HepG2 (cell line): ENCODE measurements at regions not wholly inside any gene's neighbourhood (a gene's known extent, or its start where the extent isn't known, plus 50 kb on each side); places are given as distances from the start of the nearest gene placed in this dataset.

Source experiments
- CBX1 ChIP-seq: IDR thresholded peaks from one replicate; pipeline ENCODE4 v1.6.1; 2016; ENCODE audit warnings: antibody characterized with exemption, low read depth
- CCAR2 ChIP-seq: fragments of 200-400 bp; formaldehyde crosslinking; optimal IDR thresholded peaks from 2 replicates; pipeline ENCODE3; 2018; ENCODE audit warnings: low read depth, mild to moderate bottlenecking, low read length, moderate library complexity
- ISL2 ChIP-seq: sonication (generic); formaldehyde crosslinking; IDR thresholded peaks from 2 replicates; pipeline ENCODE4 v1.5.0; 2020; ENCODE audit warnings: missing genetic modification reagents
- KLF16 ChIP-seq, 2 experiments: sonication (generic) in 1 of 2; formaldehyde crosslinking in 1 of 2; IDR thresholded peaks; 2 replicates each; pipeline versions ENCODE4 v1.6.1 to v1.8.0; 2016 to 2023; ENCODE audit warnings: missing genetic modification reagents in 2 of 2, missing compliant biosample characterization in 1 of 2
- PHF21A ChIP-seq: sonication (generic); formaldehyde crosslinking; IDR thresholded peaks from 2 replicates; pipeline ENCODE4 v1.5.0; 2020; ENCODE audit warnings: mild to moderate bottlenecking, missing genetic modification reagents
- RARA ChIP-seq: IDR thresholded peaks from 2 replicates; pipeline ENCODE4 v1.6.1; 2016; ENCODE audit warnings: missing genetic modification reagents, missing compliant biosample characterization
- ZNF124 ChIP-seq: sonication (generic); formaldehyde crosslinking; IDR thresholded peaks from 2 replicates; pipeline ENCODE4 v1.4.0; 2020; ENCODE audit warnings: missing genetic modification reagents
- ZNF672 ChIP-seq: sonication (generic); formaldehyde crosslinking; IDR thresholded peaks from 2 replicates; pipeline ENCODE4 v1.8.1; 2022; ENCODE audit warnings: missing genetic modification reagents
- ZSCAN9 ChIP-seq: IDR thresholded peaks from 2 replicates; pipeline ENCODE4 v1.6.1; 2016; ENCODE audit warnings: borderline replicate concordance
- TF ChIP-seq, protein P1 (sequence below): sonication (generic); formaldehyde crosslinking; IDR thresholded peaks from 2 replicates; pipeline ENCODE4 v1.5.1; 2020; ENCODE audit warnings: missing genetic modification reagents, mild to moderate bottlenecking, borderline replicate concordance
- TF ChIP-seq, protein P2 (sequence below): sonication (generic); formaldehyde crosslinking; IDR thresholded peaks from 2 replicates; pipeline ENCODE4 v1.4.0; 2020; ENCODE audit warnings: missing genetic modification reagents
- TF ChIP-seq, protein P3 (sequence below): sonication (generic); formaldehyde crosslinking; IDR thresholded peaks from 2 replicates; pipeline ENCODE4 v1.4.0; 2020; ENCODE audit warnings: missing genetic modification reagents, borderline replicate concordance
- TF ChIP-seq, protein P4 (sequence below): sonication (generic); formaldehyde crosslinking; IDR thresholded peaks from 2 replicates; pipeline ENCODE4 v1.4.0; 2020; ENCODE audit warnings: mild to moderate bottlenecking, missing genetic modification reagents
- TF ChIP-seq, protein P5 (sequence below): sonication (generic); formaldehyde crosslinking; IDR thresholded peaks from 2 replicates; pipeline ENCODE4 v1.8.0; 2022; ENCODE audit warnings: missing genetic modification reagents, mild to moderate bottlenecking, moderate library complexity, borderline replicate concordance

DNA sequence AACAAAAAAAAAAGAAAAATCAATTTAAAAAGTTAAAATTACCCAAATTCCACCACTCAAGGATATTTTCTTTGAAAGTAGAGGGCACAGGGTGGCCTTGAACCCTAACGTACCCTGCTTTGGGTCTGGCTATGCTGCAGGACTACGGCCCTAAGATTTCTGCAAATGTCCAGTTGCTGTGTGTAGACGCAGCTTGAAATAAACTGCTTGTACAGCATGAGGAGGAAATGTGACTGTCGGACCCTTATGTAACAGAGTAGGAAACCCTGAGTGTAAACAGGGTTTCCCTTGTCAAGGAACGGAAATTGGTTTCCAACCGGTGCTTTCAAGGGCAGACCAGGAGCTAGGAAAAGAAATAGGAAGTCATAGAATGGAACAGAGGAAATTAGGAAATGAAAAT, 60.7 kb upstream of the SHLD1 start (continued):
- TF ChIP-seq, protein P1, sequence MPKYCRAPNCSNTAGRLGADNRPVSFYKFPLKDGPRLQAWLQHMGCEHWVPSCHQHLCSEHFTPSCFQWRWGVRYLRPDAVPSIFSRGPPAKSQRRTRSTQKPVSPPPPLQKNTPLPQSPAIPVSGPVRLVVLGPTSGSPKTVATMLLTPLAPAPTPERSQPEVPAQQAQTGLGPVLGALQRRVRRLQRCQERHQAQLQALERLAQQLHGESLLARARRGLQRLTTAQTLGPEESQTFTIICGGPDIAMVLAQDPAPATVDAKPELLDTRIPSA (CRISPR knock-in tag): no peak
- no peak for TF ChIP-seq KLF16 (CRISPR knock-in tag; IDR thresholded peaks at IDR 0.05)
- TF ChIP-seq, protein P2, sequence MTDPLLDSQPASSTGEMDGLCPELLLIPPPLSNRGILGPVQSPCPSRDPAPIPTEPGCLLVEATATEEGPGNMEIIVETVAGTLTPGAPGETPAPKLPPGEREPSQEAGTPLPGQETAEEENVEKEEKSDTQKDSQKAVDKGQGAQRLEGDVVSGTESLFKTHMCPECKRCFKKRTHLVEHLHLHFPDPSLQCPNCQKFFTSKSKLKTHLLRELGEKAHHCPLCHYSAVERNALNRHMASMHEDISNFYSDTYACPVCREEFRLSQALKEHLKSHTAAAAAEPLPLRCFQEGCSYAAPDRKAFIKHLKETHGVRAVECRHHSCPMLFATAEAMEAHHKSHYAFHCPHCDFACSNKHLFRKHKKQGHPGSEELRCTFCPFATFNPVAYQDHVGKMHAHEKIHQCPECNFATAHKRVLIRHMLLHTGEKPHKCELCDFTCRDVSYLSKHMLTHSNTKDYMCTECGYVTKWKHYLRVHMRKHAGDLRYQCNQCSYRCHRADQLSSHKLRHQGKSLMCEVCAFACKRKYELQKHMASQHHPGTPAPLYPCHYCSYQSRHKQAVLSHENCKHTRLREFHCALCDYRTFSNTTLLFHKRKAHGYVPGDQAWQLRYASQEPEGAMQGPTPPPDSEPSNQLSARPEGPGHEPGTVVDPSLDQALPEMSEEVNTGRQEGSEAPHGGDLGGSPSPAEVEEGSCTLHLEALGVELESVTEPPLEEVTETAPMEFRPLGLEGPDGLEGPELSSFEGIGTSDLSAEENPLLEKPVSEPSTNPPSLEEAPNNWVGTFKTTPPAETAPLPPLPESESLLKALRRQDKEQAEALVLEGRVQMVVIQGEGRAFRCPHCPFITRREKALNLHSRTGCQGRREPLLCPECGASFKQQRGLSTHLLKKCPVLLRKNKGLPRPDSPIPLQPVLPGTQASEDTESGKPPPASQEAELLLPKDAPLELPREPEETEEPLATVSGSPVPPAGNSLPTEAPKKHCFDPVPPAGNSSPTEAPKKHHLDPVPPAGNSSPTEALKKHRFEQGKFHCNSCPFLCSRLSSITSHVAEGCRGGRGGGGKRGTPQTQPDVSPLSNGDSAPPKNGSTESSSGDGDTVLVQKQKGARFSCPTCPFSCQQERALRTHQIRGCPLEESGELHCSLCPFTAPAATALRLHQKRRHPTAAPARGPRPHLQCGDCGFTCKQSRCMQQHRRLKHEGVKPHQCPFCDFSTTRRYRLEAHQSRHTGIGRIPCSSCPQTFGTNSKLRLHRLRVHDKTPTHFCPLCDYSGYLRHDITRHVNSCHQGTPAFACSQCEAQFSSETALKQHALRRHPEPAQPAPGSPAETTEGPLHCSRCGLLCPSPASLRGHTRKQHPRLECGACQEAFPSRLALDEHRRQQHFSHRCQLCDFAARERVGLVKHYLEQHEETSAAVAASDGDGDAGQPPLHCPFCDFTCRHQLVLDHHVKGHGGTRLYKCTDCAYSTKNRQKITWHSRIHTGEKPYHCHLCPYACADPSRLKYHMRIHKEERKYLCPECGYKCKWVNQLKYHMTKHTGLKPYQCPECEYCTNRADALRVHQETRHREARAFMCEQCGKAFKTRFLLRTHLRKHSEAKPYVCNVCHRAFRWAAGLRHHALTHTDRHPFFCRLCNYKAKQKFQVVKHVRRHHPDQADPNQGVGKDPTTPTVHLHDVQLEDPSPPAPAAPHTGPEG (CRISPR knock-in tag): no peak
- no peak for TF ChIP-seq ZSCAN9 (CRISPR knock-in tag)
- TF ChIP-seq CBX1: no peak
- peak; percentile 70 for TF ChIP-seq PHF21A (CRISPR knock-in tag)
- TF ChIP-seq ISL2 (CRISPR knock-in tag): no peak
- TF ChIP-seq, protein P3, sequence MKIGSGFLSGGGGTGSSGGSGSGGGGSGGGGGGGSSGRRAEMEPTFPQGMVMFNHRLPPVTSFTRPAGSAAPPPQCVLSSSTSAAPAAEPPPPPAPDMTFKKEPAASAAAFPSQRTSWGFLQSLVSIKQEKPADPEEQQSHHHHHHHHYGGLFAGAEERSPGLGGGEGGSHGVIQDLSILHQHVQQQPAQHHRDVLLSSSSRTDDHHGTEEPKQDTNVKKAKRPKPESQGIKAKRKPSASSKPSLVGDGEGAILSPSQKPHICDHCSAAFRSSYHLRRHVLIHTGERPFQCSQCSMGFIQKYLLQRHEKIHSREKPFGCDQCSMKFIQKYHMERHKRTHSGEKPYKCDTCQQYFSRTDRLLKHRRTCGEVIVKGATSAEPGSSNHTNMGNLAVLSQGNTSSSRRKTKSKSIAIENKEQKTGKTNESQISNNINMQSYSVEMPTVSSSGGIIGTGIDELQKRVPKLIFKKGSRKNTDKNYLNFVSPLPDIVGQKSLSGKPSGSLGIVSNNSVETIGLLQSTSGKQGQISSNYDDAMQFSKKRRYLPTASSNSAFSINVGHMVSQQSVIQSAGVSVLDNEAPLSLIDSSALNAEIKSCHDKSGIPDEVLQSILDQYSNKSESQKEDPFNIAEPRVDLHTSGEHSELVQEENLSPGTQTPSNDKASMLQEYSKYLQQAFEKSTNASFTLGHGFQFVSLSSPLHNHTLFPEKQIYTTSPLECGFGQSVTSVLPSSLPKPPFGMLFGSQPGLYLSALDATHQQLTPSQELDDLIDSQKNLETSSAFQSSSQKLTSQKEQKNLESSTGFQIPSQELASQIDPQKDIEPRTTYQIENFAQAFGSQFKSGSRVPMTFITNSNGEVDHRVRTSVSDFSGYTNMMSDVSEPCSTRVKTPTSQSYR (CRISPR knock-in tag): no peak; the same call in 1 of the 2 replicates
- peak; percentile 96 for TF ChIP-seq RARA (CRISPR knock-in tag)
- TF ChIP-seq, protein P4, sequence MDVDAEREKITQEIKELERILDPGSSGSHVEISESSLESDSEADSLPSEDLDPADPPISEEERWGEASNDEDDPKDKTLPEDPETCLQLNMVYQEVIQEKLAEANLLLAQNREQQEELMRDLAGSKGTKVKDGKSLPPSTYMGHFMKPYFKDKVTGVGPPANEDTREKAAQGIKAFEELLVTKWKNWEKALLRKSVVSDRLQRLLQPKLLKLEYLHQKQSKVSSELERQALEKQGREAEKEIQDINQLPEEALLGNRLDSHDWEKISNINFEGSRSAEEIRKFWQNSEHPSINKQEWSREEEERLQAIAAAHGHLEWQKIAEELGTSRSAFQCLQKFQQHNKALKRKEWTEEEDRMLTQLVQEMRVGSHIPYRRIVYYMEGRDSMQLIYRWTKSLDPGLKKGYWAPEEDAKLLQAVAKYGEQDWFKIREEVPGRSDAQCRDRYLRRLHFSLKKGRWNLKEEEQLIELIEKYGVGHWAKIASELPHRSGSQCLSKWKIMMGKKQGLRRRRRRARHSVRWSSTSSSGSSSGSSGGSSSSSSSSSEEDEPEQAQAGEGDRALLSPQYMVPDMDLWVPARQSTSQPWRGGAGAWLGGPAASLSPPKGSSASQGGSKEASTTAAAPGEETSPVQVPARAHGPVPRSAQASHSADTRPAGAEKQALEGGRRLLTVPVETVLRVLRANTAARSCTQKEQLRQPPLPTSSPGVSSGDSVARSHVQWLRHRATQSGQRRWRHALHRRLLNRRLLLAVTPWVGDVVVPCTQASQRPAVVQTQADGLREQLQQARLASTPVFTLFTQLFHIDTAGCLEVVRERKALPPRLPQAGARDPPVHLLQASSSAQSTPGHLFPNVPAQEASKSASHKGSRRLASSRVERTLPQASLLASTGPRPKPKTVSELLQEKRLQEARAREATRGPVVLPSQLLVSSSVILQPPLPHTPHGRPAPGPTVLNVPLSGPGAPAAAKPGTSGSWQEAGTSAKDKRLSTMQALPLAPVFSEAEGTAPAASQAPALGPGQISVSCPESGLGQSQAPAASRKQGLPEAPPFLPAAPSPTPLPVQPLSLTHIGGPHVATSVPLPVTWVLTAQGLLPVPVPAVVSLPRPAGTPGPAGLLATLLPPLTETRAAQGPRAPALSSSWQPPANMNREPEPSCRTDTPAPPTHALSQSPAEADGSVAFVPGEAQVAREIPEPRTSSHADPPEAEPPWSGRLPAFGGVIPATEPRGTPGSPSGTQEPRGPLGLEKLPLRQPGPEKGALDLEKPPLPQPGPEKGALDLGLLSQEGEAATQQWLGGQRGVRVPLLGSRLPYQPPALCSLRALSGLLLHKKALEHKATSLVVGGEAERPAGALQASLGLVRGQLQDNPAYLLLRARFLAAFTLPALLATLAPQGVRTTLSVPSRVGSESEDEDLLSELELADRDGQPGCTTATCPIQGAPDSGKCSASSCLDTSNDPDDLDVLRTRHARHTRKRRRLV (CRISPR knock-in tag): no peak
- no peak for TF ChIP-seq CCAR2
- no peak for TF ChIP-seq ZNF124 (CRISPR knock-in tag)
- no peak for TF ChIP-seq ZNF672
- TF ChIP-seq, protein P5, sequence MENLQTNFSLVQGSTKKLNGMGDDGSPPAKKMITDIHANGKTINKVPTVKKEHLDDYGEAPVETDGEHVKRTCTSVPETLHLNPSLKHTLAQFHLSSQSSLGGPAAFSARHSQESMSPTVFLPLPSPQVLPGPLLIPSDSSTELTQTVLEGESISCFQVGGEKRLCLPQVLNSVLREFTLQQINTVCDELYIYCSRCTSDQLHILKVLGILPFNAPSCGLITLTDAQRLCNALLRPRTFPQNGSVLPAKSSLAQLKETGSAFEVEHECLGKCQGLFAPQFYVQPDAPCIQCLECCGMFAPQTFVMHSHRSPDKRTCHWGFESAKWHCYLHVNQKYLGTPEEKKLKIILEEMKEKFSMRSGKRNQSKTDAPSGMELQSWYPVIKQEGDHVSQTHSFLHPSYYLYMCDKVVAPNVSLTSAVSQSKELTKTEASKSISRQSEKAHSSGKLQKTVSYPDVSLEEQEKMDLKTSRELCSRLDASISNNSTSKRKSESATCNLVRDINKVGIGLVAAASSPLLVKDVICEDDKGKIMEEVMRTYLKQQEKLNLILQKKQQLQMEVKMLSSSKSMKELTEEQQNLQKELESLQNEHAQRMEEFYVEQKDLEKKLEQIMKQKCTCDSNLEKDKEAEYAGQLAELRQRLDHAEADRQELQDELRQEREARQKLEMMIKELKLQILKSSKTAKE (CRISPR knock-in tag): peak; percentile 62; the same call in 1 of the 2 replicates
